ENCODE measurements at regions not wholly inside any gene's neighbourhood (a gene's known extent, or its start where the extent isn't known, plus 50 kb on each side); places are given as distances from the start of the nearest gene placed in this dataset.

- Histone ChIP-seq H3K4me3 (ENCODE audit: low read depth, low read length) (no peak overlapping the region), H3K27ac (ENCODE audit: low read depth, low read length) (no peak overlapping the region), H3K36me3 (ENCODE audit: control insufficient read depth, insufficient read depth, low read length) (no peaks in the 10 kb centered on the region), H3K4me1 (ENCODE audit: control insufficient read depth, insufficient read depth, low read length) (no peaks in the 10 kb centered on the region), H3K27me3 (ENCODE audit: control insufficient read depth, insufficient read depth, low read length) (no peaks in the 10 kb centered on the region), H3K9me3 (ENCODE audit: control insufficient read depth, insufficient read depth, low read length) (no peaks in the 10 kb centered on the region)
- no peak for DNase-seq (ENCODE audit: low read depth in 4 of 6, low spot score in 6 of 6)
- no CpG with 5 or more reads among the region's 1 CpG for WGBS (ENCODE audit: insufficient coverage)
Observed at GRCh38 chr7:46715579-46715978, 794.5 kb upstream of the IGFBP3 start.

GRCh38 chr7:46714904-46715303 lies 793.8 kb upstream of the IGFBP3 start:
- Histone ChIP-seq H3K27me3 (ENCODE audit: control insufficient read depth, insufficient read depth, low read length) (no peaks in the 10 kb centered on the region), H3K4me1 (ENCODE audit: control insufficient read depth, insufficient read depth, low read length) (no peaks in the 10 kb centered on the region), H3K9me3 (ENCODE audit: control insufficient read depth, insufficient read depth, low read length) (no peaks in the 10 kb centered on the region), H3K27ac (ENCODE audit: low read depth, low read length) (no peak overlapping the region), H3K4me3 (ENCODE audit: low read depth, low read length) (no peak overlapping the region), H3K36me3 (ENCODE audit: control insufficient read depth, insufficient read depth, low read length) (no peaks in the 10 kb centered on the region)
- no peak for DNase-seq (ENCODE audit: low read depth in 4 of 6, low spot score in 6 of 6)

- no peaks in the 10 kb centered on the region for H3K9me3 ChIP-seq (ENCODE audit: control insufficient read depth, insufficient read depth, low read length)
- no peak overlapping the region for H3K4me3 ChIP-seq (ENCODE audit: low read depth, low read length)
- H3K4me1 ChIP-seq (ENCODE audit: control insufficient read depth, insufficient read depth, low read length) = no peaks in the 10 kb centered on the region
- DNase-seq (ENCODE audit: low read depth in 4 of 6, low spot score in 6 of 6) = peak in 1 of 6 donors; percentile 42
- no peaks in the 10 kb centered on the region for H3K27me3 ChIP-seq (ENCODE audit: control insufficient read depth, insufficient read depth, low read length)
- H3K36me3 ChIP-seq (ENCODE audit: control insufficient read depth, insufficient read depth, low read length) = no peaks in the 10 kb centered on the region
- no peak overlapping the region for H3K27ac ChIP-seq (ENCODE audit: low read depth, low read length)
- 94% methylated on average over 2 of the region's 4 CpGs for WGBS (ENCODE audit: insufficient coverage)
Observed at GRCh38 chr7:46713868-46714596, 793.0 kb upstream of the IGFBP3 start.

GRCh38 chr7:46710927-46711326 lies 789.9 kb upstream of the IGFBP3 start:
- WGBS (ENCODE audit: insufficient coverage) = no CpG with 5 or more reads among the region's 1 CpG
- Histone ChIP-seq H3K27me3 (ENCODE audit: control insufficient read depth, insufficient read depth, low read length) (no peaks in the 10 kb centered on the region), H3K9me3 (ENCODE audit: control insufficient read depth, insufficient read depth, low read length) (no peaks in the 10 kb centered on the region)

GRCh38 chr7:46707973-46708372 lies 786.9 kb upstream of the IGFBP3 start:
- H3K27ac ChIP-seq (ENCODE audit: low read depth, low read length) = no peak overlapping the region
- H3K36me3 ChIP-seq (ENCODE audit: control insufficient read depth, insufficient read depth, low read length) = no peaks in the 10 kb centered on the region
- no peak for DNase-seq (ENCODE audit: low read depth in 4 of 6, low spot score in 6 of 6)
- no peaks in the 10 kb centered on the region for H3K9me3 ChIP-seq (ENCODE audit: control insufficient read depth, insufficient read depth, low read length)
- no peaks in the 10 kb centered on the region for H3K4me1 ChIP-seq (ENCODE audit: control insufficient read depth, insufficient read depth, low read length)
- no peak overlapping the region for H3K4me3 ChIP-seq (ENCODE audit: low read depth, low read length)
- H3K27me3 ChIP-seq (ENCODE audit: control insufficient read depth, insufficient read depth, low read length) = no peaks in the 10 kb centered on the region

More at GRCh38 chr7:46710927-46711326, 789.9 kb upstream of the IGFBP3 start:
- Histone ChIP-seq H3K36me3 (ENCODE audit: control insufficient read depth, insufficient read depth, low read length) (no peaks in the 10 kb centered on the region), H3K4me1 (ENCODE audit: control insufficient read depth, insufficient read depth, low read length) (no peaks in the 10 kb centered on the region), H3K4me3 (ENCODE audit: low read depth, low read length) (no peak overlapping the region), H3K27ac (ENCODE audit: low read depth, low read length) (no peak overlapping the region)
- no peak for DNase-seq (ENCODE audit: low read depth in 4 of 6, low spot score in 6 of 6)

- Histone ChIP-seq H3K27ac (ENCODE audit: low read depth, low read length) (no peak overlapping the region), H3K36me3 (ENCODE audit: control insufficient read depth, insufficient read depth, low read length) (no peaks in the 10 kb centered on the region), H3K4me3 (ENCODE audit: low read depth, low read length) (no peak overlapping the region), H3K4me1 (ENCODE audit: control insufficient read depth, insufficient read depth, low read length) (no peaks in the 10 kb centered on the region), H3K9me3 (ENCODE audit: control insufficient read depth, insufficient read depth, low read length) (no peaks in the 10 kb centered on the region), H3K27me3 (ENCODE audit: control insufficient read depth, insufficient read depth, low read length) (no peaks in the 10 kb centered on the region)
- WGBS (ENCODE audit: insufficient coverage) = no CpG with 5 or more reads among the region's 7 CpGs
- peak in 1 of 6 donors; percentile 17 for DNase-seq (ENCODE audit: low read depth in 4 of 6, low spot score in 6 of 6)
Observed at GRCh38 chr7:46705386-46706255, 784.5 kb upstream of the IGFBP3 start.

GRCh38 chr7:46696741-46697140 lies 775.7 kb upstream of the IGFBP3 start:
- H3K4me1 ChIP-seq (ENCODE audit: control insufficient read depth, insufficient read depth, low read length) = no peaks in the 10 kb centered on the region
- H3K4me3 ChIP-seq (ENCODE audit: low read depth, low read length) = no peak overlapping the region
- H3K36me3 ChIP-seq (ENCODE audit: control insufficient read depth, insufficient read depth, low read length) = no peaks in the 10 kb centered on the region
- no peaks in the 10 kb centered on the region for H3K9me3 ChIP-seq (ENCODE audit: control insufficient read depth, insufficient read depth, low read length)
- no CpG with 5 or more reads among the region's 1 CpG for WGBS (ENCODE audit: insufficient coverage)
- no peaks in the 10 kb centered on the region for H3K27me3 ChIP-seq (ENCODE audit: control insufficient read depth, insufficient read depth, low read length)
- no peak for DNase-seq (ENCODE audit: low read depth in 4 of 6, low spot score in 6 of 6)
- no peak overlapping the region for H3K27ac ChIP-seq (ENCODE audit: low read depth, low read length)

GRCh38 chr7:46695051-46695708 lies 774.1 kb upstream of the IGFBP3 start:
- WGBS (ENCODE audit: insufficient coverage) = 94% methylated on average over 1 of the region's 3 CpGs
- Histone ChIP-seq H3K4me1 (ENCODE audit: control insufficient read depth, insufficient read depth, low read length) (no peaks in the 10 kb centered on the region), H3K27ac (ENCODE audit: low read depth, low read length) (no peak overlapping the region)

GRCh38 chr7:46694058-46694457 lies 773.0 kb upstream of the IGFBP3 start:
- H3K4me3 ChIP-seq (ENCODE audit: low read depth, low read length) = no peak overlapping the region
- no CpG with 5 or more reads among the region's 5 CpGs for WGBS (ENCODE audit: insufficient coverage)

More at GRCh38 chr7:46695051-46695708, 774.1 kb upstream of the IGFBP3 start:
- Histone ChIP-seq H3K9me3 (ENCODE audit: control insufficient read depth, insufficient read depth, low read length) (no peaks in the 10 kb centered on the region), H3K4me3 (ENCODE audit: low read depth, low read length) (no peak overlapping the region), H3K36me3 (ENCODE audit: control insufficient read depth, insufficient read depth, low read length) (no peaks in the 10 kb centered on the region), H3K27me3 (ENCODE audit: control insufficient read depth, insufficient read depth, low read length) (no peaks in the 10 kb centered on the region)
- no peak for DNase-seq (ENCODE audit: low read depth in 4 of 6, low spot score in 6 of 6)

More at GRCh38 chr7:46694058-46694457, 773.0 kb upstream of the IGFBP3 start:
- Histone ChIP-seq H3K4me1 (ENCODE audit: control insufficient read depth, insufficient read depth, low read length) (no peaks in the 10 kb centered on the region), H3K36me3 (ENCODE audit: control insufficient read depth, insufficient read depth, low read length) (no peaks in the 10 kb centered on the region), H3K27me3 (ENCODE audit: control insufficient read depth, insufficient read depth, low read length) (no peaks in the 10 kb centered on the region), H3K9me3 (ENCODE audit: control insufficient read depth, insufficient read depth, low read length) (no peaks in the 10 kb centered on the region), H3K27ac (ENCODE audit: low read depth, low read length) (no peak overlapping the region)
- DNase-seq (ENCODE audit: low read depth in 4 of 6, low spot score in 6 of 6) = no peak

Measured in spinal cord (tissue), 9 donors.